ENCODE measurements at regions not wholly inside any gene's neighbourhood (a gene's known extent, or its start where the extent isn't known, plus 50 kb on each side); places are given as distances from the start of the nearest gene placed in this dataset.

DNA sequence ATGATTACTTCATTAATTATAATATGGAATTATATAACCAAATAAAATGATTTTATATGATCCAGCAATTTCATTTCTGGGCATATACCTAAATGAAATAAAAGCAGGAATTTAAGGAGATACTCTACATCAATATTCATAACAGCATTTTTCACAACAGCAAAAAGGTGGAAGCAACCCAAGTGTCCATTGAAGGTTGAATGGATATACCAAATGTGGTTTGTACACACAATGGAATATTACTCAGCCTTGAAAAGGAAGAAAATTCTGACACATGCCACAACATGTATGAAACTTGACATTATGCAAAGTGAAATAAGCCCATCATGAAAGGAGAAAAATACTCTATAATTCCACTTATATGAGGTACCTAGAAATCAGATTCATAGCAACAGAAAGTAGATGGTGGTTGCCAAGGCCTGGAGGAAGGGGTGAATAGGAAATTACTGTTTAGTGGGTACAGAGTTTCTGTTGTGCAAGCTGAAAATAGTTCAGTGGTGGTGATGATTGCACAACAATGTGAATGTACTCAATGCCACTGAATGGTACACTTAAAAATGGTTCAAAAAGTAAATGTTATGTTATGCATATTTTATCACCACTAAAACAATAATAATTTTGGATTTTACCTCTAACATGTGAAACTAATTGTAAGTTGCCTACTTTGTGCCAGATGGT lies 471.5 kb downstream of the SPRY1 start:
- Mint-ChIP-seq H3K27ac (no peak overlapping the region), H3K36me3 (peaks cover 4% of the 10 kb centered on the region; the same call in 1 of the 2 replicates), H3K4me1 (peaks cover 11% of the 10 kb centered on the region), H3K27me3 (ENCODE audit: low read depth) (no peaks in the 10 kb centered on the region), H3K4me3 (no peak overlapping the region), H3K9me3 (peaks cover 12% of the 10 kb centered on the region)
- DNase-seq (ENCODE audit: low spot score): no peak
- no peak for ATAC-seq
- CTCF ChIA-PET: no interaction called here
- POLR2A ChIA-PET: no interaction called here
- TF ChIP-seq NR1H2 (CRISPR knock-in tag; IDR thresholded peaks at IDR 0.05) (no peak), FOXK1 (CRISPR knock-in tag; IDR thresholded peaks at IDR 0.05) (no peak), ZNF416 (CRISPR knock-in tag; IDR thresholded peaks at IDR 0.05) (no peak), ZNF671 (CRISPR knock-in tag; IDR thresholded peaks at IDR 0.05) (no peak), MYBL2 (CRISPR knock-in tag; IDR thresholded peaks at IDR 0.05) (no peak)
- TF ChIP-seq, protein P1, sequence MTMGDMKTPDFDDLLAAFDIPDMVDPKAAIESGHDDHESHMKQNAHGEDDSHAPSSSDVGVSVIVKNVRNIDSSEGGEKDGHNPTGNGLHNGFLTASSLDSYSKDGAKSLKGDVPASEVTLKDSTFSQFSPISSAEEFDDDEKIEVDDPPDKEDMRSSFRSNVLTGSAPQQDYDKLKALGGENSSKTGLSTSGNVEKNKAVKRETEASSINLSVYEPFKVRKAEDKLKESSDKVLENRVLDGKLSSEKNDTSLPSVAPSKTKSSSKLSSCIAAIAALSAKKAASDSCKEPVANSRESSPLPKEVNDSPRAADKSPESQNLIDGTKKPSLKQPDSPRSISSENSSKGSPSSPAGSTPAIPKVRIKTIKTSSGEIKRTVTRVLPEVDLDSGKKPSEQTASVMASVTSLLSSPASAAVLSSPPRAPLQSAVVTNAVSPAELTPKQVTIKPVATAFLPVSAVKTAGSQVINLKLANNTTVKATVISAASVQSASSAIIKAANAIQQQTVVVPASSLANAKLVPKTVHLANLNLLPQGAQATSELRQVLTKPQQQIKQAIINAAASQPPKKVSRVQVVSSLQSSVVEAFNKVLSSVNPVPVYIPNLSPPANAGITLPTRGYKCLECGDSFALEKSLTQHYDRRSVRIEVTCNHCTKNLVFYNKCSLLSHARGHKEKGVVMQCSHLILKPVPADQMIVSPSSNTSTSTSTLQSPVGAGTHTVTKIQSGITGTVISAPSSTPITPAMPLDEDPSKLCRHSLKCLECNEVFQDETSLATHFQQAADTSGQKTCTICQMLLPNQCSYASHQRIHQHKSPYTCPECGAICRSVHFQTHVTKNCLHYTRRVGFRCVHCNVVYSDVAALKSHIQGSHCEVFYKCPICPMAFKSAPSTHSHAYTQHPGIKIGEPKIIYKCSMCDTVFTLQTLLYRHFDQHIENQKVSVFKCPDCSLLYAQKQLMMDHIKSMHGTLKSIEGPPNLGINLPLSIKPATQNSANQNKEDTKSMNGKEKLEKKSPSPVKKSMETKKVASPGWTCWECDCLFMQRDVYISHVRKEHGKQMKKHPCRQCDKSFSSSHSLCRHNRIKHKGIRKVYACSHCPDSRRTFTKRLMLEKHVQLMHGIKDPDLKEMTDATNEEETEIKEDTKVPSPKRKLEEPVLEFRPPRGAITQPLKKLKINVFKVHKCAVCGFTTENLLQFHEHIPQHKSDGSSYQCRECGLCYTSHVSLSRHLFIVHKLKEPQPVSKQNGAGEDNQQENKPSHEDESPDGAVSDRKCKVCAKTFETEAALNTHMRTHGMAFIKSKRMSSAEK (CRISPR knock-in tag; IDR thresholded peaks at IDR 0.05; ENCODE audit: borderline replicate concordance): no peak
- TF ChIP-seq, protein P2, sequence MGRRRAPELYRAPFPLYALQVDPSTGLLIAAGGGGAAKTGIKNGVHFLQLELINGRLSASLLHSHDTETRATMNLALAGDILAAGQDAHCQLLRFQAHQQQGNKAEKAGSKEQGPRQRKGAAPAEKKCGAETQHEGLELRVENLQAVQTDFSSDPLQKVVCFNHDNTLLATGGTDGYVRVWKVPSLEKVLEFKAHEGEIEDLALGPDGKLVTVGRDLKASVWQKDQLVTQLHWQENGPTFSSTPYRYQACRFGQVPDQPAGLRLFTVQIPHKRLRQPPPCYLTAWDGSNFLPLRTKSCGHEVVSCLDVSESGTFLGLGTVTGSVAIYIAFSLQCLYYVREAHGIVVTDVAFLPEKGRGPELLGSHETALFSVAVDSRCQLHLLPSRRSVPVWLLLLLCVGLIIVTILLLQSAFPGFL (CRISPR knock-in tag; IDR thresholded peaks at IDR 0.05; ENCODE audit: borderline replicate concordance): no peak
- TF ChIP-seq, protein P3, sequence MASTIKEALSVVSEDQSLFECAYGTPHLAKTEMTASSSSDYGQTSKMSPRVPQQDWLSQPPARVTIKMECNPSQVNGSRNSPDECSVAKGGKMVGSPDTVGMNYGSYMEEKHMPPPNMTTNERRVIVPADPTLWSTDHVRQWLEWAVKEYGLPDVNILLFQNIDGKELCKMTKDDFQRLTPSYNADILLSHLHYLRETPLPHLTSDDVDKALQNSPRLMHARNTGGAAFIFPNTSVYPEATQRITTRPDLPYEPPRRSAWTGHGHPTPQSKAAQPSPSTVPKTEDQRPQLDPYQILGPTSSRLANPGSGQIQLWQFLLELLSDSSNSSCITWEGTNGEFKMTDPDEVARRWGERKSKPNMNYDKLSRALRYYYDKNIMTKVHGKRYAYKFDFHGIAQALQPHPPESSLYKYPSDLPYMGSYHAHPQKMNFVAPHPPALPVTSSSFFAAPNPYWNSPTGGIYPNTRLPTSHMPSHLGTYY (CRISPR knock-in tag; IDR thresholded peaks at IDR 0.05): no peak
- TF ChIP-seq, protein P4, sequence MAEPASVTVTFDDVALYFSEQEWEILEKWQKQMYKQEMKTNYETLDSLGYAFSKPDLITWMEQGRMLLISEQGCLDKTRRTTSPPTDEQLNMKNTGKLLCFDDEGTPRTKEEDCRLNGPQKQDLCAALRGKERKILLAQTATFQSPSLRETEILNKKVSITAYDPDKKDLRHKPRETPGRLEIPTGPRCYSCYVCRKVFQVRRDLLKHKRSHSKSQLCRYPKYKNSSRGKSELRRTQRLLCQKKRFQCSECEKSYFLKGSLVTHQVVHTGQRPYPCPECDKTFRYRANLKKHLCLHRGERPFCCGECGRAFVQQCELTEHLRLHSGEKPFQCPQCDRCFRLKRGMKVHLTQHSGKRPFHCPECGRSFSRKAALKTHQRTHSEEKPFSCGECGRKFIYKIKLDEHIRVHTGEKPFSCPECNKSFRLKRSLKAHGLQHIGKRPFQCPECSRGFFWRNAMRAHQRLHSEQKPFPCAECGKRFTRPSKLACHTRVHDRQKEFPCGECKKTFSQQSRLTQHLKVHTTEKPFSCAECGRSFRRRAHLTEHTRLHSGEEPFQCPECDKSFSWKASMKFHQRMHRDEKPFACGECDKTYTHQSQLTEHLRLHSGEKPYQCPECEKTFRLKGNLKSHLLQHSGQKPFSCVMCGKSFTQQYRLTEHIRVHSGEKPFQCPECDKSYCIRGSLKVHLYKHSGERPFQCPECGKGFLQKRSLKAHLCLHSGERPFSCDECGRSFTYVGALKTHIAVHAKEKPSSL (CRISPR knock-in tag; conservative IDR thresholded peaks at IDR 0.05): no peak
- TF ChIP-seq, protein P5, sequence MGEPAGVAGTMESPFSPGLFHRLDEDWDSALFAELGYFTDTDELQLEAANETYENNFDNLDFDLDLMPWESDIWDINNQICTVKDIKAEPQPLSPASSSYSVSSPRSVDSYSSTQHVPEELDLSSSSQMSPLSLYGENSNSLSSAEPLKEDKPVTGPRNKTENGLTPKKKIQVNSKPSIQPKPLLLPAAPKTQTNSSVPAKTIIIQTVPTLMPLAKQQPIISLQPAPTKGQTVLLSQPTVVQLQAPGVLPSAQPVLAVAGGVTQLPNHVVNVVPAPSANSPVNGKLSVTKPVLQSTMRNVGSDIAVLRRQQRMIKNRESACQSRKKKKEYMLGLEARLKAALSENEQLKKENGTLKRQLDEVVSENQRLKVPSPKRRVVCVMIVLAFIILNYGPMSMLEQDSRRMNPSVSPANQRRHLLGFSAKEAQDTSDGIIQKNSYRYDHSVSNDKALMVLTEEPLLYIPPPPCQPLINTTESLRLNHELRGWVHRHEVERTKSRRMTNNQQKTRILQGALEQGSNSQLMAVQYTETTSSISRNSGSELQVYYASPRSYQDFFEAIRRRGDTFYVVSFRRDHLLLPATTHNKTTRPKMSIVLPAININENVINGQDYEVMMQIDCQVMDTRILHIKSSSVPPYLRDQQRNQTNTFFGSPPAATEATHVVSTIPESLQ (CRISPR knock-in tag; IDR thresholded peaks at IDR 0.05): no peak
- TF ChIP-seq, protein P6, sequence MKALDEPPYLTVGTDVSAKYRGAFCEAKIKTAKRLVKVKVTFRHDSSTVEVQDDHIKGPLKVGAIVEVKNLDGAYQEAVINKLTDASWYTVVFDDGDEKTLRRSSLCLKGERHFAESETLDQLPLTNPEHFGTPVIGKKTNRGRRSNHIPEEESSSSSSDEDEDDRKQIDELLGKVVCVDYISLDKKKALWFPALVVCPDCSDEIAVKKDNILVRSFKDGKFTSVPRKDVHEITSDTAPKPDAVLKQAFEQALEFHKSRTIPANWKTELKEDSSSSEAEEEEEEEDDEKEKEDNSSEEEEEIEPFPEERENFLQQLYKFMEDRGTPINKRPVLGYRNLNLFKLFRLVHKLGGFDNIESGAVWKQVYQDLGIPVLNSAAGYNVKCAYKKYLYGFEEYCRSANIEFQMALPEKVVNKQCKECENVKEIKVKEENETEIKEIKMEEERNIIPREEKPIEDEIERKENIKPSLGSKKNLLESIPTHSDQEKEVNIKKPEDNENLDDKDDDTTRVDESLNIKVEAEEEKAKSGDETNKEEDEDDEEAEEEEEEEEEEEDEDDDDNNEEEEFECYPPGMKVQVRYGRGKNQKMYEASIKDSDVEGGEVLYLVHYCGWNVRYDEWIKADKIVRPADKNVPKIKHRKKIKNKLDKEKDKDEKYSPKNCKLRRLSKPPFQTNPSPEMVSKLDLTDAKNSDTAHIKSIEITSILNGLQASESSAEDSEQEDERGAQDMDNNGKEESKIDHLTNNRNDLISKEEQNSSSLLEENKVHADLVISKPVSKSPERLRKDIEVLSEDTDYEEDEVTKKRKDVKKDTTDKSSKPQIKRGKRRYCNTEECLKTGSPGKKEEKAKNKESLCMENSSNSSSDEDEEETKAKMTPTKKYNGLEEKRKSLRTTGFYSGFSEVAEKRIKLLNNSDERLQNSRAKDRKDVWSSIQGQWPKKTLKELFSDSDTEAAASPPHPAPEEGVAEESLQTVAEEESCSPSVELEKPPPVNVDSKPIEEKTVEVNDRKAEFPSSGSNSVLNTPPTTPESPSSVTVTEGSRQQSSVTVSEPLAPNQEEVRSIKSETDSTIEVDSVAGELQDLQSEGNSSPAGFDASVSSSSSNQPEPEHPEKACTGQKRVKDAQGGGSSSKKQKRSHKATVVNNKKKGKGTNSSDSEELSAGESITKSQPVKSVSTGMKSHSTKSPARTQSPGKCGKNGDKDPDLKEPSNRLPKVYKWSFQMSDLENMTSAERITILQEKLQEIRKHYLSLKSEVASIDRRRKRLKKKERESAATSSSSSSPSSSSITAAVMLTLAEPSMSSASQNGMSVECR (CRISPR knock-in tag; IDR thresholded peaks at IDR 0.05; ENCODE audit: borderline replicate concordance): no peak
- TF ChIP-seq, protein P7, sequence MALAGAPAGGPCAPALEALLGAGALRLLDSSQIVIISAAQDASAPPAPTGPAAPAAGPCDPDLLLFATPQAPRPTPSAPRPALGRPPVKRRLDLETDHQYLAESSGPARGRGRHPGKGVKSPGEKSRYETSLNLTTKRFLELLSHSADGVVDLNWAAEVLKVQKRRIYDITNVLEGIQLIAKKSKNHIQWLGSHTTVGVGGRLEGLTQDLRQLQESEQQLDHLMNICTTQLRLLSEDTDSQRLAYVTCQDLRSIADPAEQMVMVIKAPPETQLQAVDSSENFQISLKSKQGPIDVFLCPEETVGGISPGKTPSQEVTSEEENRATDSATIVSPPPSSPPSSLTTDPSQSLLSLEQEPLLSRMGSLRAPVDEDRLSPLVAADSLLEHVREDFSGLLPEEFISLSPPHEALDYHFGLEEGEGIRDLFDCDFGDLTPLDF (CRISPR knock-in tag; IDR thresholded peaks at IDR 0.05): no peak
- TF ChIP-seq, protein P8, sequence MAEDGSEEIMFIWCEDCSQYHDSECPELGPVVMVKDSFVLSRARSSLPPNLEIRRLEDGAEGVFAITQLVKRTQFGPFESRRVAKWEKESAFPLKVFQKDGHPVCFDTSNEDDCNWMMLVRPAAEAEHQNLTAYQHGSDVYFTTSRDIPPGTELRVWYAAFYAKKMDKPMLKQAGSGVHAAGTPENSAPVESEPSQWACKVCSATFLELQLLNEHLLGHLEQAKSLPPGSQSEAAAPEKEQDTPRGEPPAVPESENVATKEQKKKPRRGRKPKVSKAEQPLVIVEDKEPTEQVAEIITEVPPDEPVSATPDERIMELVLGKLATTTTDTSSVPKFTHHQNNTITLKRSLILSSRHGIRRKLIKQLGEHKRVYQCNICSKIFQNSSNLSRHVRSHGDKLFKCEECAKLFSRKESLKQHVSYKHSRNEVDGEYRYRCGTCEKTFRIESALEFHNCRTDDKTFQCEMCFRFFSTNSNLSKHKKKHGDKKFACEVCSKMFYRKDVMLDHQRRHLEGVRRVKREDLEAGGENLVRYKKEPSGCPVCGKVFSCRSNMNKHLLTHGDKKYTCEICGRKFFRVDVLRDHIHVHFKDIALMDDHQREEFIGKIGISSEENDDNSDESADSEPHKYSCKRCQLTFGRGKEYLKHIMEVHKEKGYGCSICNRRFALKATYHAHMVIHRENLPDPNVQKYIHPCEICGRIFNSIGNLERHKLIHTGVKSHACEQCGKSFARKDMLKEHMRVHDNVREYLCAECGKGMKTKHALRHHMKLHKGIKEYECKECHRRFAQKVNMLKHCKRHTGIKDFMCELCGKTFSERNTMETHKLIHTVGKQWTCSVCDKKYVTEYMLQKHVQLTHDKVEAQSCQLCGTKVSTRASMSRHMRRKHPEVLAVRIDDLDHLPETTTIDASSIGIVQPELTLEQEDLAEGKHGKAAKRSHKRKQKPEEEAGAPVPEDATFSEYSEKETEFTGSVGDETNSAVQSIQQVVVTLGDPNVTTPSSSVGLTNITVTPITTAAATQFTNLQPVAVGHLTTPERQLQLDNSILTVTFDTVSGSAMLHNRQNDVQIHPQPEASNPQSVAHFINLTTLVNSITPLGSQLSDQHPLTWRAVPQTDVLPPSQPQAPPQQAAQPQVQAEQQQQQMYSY (CRISPR knock-in tag; IDR thresholded peaks at IDR 0.05): no peak
- TF ChIP-seq, protein P9, sequence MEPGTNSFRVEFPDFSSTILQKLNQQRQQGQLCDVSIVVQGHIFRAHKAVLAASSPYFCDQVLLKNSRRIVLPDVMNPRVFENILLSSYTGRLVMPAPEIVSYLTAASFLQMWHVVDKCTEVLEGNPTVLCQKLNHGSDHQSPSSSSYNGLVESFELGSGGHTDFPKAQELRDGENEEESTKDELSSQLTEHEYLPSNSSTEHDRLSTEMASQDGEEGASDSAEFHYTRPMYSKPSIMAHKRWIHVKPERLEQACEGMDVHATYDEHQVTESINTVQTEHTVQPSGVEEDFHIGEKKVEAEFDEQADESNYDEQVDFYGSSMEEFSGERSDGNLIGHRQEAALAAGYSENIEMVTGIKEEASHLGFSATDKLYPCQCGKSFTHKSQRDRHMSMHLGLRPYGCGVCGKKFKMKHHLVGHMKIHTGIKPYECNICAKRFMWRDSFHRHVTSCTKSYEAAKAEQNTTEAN (CRISPR knock-in tag; IDR thresholded peaks at IDR 0.05): no peak

Measured in WTC11 (cell line).